GM19025 (cell line): ENCODE measurements at regions not wholly inside any gene's neighbourhood (a gene's known extent, or its start where the extent isn't known, plus 50 kb on each side); places are given as distances from the start of the nearest gene placed in this dataset.

ENCODE experiments used
- ATAC-seq: cut with Tn5 transposase; IDR thresholded peaks from one replicate; pipeline ENCODE4 v1.9.1; 2021; ENCODE audit warnings: mild to moderate bottlenecking, low read depth, moderate library complexity; ENCODE audit not compliant: unreplicated experiment

DNA sequence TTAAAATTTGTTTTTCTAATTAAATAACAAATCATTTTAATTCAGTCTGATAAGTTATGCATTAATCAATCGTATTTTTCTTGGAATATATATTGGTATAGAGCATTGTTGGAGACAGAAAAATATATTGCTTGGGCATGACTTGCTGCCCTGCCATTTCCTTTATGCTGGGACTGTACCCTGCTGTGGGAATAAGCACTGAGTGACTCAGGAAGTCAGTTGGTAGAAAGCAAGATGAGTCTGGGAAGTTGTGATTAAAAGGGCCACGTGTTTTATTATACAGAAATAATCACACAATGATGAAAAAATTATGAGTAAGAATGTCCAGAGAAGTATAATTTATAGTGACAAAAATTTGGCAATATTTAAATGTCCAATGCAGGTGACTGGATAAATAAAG is 139.5 kb downstream of the KIF18A start:
- no peak for ATAC-seq

DNA sequence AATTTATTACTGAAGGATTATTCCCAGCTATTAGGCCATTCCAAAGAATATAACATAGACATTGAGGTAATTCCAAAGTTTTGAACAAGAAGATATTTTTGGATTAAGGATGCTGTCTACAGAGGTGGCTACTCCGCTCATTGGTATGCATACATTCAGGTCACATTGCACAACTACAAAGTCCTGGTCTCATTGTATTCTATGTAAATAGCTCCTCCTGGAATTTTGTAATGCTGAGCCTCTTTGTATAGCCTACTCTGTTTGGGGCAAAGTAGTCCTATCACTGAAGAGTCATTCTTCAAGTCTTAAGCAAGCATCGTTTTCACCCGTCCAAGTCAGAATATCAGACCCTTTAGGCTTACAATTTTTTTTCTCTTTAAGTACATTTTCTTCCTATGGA is 142.4 kb downstream of the KIF18A start:
- ATAC-seq, result no peak

DNA sequence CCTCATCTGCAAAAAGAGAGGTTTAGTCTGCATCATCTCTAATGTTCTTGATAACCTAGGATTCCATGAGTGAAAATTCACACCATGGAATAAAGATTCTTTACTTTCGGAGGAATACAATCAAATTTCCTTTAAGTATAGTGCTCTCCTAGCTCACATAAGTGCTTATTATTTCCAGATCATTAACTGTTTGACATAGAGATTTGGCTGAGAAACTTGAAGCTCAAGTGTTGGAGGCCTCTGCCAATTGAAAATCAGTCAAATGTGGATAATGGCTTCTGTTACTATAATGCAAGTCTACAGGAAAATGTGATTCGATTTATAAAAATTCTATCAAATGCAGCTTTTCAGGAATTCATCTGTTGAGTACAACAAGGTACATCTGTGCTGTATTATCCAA is 144.6 kb downstream of the KIF18A start:
- ATAC-seq, result no peak

DNA sequence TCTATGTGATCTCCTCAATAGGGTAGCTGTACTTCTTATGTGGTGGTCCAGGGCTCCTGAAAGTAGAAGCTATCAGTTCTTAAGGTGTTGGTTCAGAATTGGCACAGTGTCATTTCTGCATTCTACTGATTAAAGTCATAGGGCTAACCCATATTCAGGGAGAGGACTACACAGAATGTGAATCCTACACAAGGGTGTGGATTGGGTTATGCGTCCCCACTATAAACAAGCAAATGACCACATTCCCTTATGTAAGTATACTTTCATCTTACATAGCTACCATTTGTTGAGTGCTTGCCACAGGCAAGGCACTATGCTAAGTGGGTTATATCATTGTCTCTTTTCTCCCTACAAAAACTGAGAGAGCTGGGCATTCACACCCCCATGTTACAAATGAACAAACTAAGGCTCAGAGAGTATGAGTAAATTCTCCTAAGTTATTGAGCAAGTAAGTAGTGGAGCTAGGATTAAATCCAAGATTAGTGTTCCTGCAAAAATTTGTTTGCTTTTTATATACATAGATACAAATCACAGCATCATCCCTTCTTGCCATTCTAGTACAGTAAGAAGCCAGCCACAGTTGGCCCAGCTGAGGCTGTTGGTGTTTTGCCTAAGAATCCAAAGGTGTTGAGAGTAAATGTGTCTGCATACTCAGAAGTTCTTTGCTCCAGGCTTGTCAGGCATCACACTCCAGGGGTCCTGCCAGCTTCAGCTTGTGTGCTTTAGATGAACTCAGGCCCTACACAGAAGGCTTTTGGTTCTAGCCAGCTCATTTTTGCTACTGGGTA is 157.8 kb downstream of the KIF18A start:
- no peak for ATAC-seq

DNA sequence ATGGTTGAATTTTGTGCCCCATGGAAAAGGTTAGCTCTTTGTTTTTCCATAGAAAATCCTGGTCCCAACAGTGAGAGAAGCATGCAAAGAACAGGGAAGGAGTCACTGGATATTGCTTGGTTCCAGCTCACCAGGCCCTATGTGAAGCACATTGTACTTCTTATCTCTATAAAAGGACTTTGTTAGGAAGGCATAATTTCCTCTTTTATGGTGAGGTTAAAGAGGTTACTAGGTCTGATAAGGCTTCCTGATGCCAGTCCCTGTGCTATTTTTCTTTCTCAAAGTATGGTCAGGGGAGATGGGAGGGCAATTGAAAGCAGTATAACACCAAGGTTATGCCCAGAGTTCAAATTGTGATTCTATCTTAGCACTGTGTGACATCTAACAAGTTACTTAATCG is 162.6 kb downstream of the KIF18A start:
- no peak for ATAC-seq

DNA sequence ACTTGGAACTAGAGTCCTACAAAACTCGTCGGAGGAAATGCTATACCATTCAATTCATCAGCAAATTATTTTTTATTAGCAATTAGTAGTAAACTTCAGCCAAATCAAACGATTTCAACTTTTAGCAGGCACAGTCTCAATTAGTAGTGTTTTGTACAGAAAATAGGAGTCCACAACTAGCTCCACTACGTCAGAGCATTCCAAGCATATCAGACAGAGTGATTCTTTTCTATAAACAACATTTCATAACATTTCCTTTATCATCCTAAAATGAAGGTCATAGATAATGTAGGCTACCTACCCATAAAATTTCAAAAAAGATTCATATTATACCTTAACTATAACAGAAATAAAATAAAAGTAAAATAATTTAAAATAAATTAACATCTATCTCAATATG is 169.9 kb downstream of the KIF18A start:
- ATAC-seq, result no peak

DNA sequence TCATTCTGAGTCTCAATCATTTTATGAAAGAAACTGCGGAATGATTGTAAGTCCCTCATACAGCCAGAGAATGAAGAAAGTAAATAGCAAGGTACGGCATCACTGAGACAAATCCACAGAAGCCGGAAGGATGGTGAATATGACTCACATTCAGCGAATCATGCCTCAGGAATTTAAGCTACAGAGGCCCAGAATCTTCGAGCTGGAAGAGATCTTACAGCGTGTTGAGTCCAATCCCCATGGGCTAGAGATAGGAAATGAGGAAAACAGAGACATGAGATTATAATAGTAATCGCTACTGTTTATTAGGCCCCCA is 173.2 kb downstream of the KIF18A start:
- ATAC-seq, result no peak

DNA sequence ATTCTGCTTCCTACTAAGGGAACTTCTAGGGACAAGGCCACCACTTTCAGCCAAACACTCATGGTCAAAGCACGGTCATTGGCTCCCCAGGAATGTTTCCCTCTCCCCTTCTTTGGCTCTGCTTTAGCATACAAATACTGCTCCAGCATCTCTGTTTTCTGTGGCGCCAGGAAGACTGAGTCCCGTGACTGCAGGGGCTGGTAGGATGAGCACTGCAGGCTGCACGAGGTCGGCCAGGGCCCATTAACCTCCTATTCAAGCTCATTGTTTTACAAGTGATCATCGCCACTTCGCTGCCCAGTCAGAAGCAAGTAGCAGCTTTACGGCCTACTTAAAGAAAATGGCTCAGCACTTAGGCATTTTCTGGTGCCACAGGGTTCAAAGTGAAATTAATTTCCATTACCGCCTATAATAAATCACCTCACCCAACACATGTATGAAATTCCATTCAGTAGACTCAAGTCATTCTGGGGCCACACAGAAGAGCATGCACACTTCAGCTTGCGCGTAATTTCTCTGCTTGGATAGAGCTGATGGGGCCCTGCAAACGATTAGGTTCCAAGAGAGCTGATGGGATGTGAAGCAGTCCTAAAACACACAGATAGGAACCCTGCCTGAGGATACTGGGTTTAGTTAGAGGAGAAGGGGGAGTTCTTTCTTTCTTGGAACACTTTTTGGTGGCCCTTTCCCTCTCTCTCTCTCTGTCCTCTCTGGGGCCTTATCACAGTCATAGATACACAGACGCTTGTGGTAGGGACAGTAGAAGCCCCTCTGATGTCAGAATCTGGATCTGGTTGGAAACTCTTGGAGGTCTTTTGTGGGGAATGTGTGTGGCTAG is 173.7 kb downstream of the KIF18A start:
- no peak for ATAC-seq

DNA sequence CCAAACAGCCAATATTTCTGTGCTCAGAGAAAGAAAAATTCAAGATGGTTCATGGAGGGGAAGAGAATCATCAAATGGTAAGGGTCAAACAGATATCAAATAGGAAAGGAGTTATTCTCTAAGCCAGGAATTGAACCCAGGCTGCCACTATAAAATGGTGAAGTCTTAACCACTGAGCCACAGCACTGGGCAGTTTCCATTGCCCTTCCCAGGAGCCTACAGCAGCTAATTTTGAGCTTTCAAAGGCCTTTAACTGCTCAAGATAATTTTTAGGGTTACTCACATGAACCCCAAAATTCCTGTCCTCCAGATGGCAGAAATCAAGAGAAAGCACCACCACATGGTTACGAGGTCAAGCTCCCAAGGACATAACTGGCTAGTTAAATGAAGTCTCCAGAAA is 176.2 kb downstream of the KIF18A start:
- ATAC-seq, result no peak

DNA sequence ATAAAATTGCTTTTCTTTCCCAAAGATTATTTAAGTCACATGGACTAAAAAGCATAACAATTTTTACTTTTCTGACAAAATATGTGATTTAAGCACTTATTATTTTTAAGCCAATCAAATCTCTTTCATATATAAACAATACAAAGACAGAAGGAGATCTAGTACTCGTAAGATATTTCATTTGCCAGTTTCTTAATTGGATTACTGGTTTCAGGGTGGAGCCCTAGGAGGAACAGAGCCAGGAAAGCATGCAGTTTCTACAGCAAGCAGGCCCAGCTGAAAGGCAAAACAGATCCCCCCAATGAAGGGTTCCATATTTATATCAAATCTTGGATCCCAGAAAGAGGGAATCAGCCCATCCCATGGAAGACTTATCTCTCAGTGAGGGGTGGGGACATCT is 177.0 kb downstream of the KIF18A start:
- no peak for ATAC-seq

DNA sequence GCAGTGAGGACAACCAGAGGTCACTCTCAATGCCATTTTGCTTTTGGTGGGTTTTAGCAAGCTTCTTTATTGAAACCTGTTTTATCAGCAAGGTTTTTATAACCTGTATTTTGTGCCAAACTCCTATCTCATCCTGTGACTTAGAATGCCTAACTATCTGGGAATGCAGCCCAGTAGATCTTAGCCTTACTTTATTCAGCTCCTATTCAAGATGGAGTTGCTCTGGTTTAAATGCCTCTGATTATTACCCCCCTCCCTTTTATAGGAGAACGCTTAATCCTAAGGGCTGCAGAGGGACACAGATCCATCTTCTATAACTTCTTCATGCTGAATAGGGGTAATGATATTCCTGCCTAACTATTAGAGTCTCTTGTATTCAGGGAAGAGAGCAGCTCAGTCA is 179.1 kb downstream of the KIF18A start:
- ATAC-seq, result no peak

DNA sequence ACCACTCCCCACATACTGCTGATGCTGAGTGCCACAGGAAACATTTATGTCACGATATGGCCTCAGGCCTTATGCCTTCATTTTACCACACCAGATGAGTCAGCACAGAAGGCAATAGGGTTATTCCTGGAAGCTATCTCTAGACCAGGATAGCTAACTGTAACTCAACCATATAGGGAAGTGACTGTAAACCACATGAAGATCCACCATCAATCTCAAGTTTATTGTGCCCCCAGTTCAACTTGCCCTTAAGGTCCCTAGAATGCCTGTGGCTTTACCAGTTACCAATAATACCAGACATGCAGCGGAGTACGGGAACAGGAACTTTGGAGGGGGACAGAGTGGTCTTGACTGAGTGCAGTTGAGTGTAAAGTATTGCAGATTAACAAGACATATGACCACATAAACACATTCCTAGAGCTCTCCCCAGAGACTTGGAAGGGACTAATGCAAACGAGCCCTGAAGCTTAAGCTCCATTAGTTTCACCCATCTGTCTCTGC is 180.9 kb downstream of the KIF18A start:
- ATAC-seq, result no peak

DNA sequence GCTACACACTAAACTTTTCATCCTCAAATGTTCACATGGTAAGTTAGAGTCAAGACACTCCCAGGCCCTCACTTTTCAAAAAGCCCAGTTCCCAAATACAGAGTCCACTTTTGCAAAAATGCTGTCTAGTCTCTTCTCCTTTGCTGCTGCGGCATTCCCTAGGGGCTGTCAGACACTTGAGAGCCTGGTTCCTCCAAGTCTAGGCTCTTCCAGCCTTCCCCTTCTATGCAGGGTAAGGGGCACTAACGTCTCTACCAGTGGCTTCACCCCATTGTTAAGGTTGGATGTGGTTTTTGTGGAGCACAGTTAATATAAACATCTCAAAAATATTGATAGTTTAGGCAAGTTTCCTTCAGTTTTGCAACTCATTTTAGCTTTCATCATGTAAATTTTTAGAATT is 181.5 kb downstream of the KIF18A start:
- ATAC-seq, result no peak

DNA sequence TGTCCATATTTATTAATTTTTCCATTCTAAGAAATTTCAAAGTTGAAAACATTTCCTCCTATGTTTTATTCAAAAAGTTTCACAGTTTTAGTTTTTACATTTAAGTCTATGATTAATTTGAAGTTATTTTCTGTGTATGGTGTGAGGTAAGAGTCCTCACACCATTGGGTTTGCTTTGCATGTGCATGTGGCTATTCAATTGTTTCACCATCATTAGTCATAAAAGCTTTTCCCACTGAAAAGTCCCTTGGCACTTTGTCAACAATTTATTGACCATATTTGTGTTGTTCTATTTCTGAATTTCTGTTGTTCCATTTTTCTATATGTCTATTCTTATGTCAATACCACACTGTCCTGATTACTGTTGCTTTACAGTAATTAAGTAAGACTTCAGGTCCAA is 186.5 kb downstream of the KIF18A start:
- no peak for ATAC-seq

DNA sequence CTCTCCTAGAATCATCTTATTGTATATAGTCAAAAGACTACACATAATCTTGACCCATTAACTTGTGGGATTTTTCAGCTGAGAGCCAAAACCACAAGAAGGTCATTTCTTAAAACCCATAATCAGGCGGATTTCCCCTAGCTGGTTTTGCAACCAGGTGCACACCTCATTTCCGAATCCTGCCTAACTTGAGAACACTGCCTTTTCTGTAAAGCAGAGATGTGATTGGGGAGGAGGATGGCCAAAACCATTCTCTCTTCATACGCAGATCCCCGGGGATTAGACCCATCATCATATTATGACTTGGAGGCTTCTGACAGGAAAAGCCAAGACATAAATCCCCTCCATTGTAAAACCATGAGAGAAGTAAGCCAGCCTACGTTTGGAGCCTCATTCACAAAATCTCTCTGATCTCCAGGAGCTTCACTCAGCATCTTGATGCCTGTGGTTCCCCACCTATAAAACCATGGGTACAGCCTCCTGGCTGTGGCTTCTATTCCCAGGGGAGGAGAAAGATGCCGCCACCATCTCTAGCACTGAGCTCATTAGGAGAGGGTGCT is 191.3 kb downstream of the KIF18A start:
- ATAC-seq, result peak; percentile 92

DNA sequence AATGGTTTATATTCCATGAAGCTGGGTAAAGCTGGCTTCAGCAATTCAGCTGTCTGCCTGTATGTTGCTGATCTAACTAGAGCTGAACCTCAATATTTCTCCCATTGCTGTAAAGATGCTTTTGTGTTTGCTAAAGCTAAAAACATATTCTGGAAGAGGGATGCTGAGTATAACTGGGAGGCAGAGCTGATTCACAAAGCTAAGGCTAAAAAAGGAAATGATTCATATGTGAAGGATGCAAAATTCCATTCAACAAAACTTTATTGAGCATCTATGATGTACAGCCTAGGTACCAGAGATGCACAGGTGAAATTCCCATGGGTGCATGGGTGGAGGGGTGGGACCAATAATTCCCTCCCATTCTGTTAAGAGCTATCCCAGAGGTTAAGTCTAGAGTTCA is 193.9 kb downstream of the KIF18A start:
- no peak for ATAC-seq

DNA sequence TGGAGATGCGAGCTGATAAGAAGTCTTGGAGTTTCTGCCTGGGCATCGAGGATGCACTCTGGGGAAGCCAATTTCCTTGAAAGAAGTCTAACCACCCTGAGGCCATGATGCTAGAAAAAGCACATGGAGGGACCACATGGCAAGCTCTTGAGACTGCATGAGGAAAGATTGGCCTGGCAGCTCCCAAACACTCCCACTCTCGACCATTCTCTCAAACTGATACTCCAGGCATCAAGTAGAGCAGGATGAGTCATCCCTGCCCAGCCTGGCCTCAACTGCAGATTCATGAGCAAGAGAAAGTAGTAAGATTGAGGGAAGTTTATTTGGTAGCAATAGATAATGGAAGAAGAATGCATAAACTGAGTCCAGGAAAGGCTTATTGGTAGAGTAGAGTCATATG is 194.3 kb downstream of the KIF18A start:
- ATAC-seq, result no peak

DNA sequence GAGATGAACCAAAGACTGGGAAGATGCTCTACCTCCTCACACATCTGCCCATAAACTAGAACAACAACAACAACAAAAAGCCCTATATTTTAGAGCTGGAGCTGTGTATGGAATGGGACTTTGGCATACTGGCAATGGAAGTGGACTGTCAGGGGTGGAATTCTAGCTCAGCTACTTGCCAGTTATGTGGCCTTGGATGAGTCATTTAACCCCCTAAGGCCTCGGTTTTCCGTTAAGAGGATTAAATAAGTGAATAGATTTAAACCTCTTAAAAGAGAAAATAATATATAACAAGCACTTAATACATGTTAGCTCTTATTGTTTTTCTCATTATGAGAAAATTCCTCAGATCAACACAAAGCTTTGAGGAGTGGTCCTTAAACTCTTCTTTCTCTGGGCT is 195.0 kb downstream of the KIF18A start:
- ATAC-seq, result no peak

DNA sequence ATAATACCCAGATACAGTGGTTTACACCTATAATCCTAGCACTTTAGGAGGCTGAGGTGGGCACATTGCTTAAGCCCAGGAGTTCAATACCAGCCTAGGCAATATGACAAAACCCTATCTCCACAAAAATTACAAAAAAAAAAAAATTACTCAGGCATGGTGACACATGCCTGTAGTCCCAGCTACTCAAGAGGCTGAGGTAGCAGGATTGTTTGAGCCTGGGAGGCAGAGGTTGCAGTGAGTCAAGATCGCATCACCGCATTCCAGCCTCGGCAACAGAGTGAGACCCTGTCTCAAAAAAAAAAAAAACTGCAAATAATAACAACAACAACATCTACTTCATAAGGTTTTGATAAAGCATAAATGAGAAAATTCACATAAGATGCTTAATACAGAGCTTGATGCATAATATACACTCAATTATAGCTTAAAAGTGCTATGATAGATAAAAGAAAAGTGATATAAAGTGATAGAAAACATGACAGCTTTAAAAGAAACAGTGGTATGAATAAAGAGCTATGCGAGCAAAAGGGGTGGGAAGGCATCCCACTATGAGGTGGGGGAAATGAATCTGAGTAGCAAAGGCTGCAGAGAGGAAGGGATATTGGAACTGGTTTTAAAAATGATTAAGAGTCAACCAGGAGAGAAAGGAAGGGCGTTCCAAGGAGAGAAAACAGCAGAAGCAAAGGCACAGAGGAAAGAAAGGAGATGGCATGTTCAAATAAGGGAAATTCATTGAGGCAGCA is 197.6 kb downstream of the KIF18A start:
- ATAC-seq, result no peak

DNA sequence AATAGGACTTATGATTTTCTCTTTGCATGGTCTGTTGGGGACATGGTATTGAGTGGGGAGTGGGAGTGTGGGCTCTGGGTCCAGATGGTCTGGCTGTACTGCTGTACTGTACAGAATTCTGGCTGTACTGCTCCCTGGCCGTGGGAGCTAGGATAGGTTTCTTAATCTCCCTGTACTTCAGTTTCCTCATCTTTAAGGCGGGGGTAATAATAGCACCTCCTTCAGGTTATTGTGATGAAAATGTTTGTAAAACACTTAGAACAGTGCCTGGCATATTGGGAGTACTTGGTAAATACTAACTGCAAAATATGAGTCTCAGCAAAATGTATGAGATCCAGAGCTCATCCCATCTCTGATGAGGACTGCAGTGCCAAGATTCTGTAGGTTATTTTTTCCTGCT is 198.6 kb downstream of the KIF18A start:
- ATAC-seq, result no peak

DNA sequence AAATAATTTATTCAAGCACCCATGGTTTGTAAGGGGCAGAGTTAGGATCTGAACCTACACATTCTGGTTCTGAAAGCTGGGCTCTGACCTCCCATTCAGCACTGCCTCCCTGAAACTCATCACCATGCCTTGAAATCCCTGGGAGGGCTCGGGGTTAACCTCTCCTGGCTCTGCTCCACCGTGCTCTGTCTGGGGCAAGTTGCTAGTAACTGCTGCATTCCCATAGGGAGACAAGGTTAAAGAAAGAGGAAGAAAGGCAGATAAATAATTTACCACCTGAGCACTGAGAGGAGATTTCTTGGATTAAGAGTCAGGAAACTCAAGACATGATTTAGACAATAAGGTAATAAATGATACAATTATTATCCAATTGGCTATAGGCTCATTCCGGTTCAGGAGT is 199.3 kb downstream of the KIF18A start:
- no peak for ATAC-seq
